ENCODE measurements at regions not wholly inside any gene's neighbourhood (a gene's known extent, or its start where the extent isn't known, plus 50 kb on each side); places are given as distances from the start of the nearest gene placed in this dataset.

- 61% methylated on average over 2 of the region's 2 CpGs for WGBS
These were observed 342.6 kb downstream of the GPM6A start for GRCh38 chr4:175469514-175469913.

GRCh38 chr4:175470131-175470530, 341.9 kb downstream of the GPM6A start:
- WGBS = 56% methylated on average over 1 of the region's 1 CpG
- DNase-seq (no peak), ATAC-seq (no peak)
- no peaks in the 10 kb centered on the region for H3K9me3 ChIP-seq (ENCODE audit: control insufficient read depth, low read length)
- intact Hi-C loops (cut with DNase I) = no loop called here
- no peaks in the 10 kb centered on the region for H3K4me1 ChIP-seq (ENCODE audit: control insufficient read depth, insufficient read depth, low read length)
- no peaks in the 10 kb centered on the region for H3K27me3 ChIP-seq (ENCODE audit: control insufficient read depth, insufficient read depth)
- no peak overlapping the region for H3K4me3 ChIP-seq (ENCODE audit: low read length)
- H3K27ac ChIP-seq (ENCODE audit: low read length) = no peak overlapping the region

More at GRCh38 chr4:175469514-175469913, 342.6 kb downstream of the GPM6A start:
- ATAC-seq (no peak), DNase-seq (no peak)
- H3K4me1 ChIP-seq (ENCODE audit: control insufficient read depth, insufficient read depth, low read length) = no peaks in the 10 kb centered on the region
- no peaks in the 10 kb centered on the region for H3K27me3 ChIP-seq (ENCODE audit: control insufficient read depth, insufficient read depth)
- no peaks in the 10 kb centered on the region for H3K9me3 ChIP-seq (ENCODE audit: control insufficient read depth, low read length)
- no peak overlapping the region for H3K4me3 ChIP-seq (ENCODE audit: low read length)
- H3K27ac ChIP-seq (ENCODE audit: low read length) = no peak overlapping the region
- intact Hi-C loops (cut with DNase I) = no loop called here

- ATAC-seq = no peak
- Histone ChIP-seq H3K27ac (ENCODE audit: low read length) (no peak overlapping the region), H3K4me3 (ENCODE audit: low read length) (no peak overlapping the region), H3K9me3 (ENCODE audit: control insufficient read depth, low read length) (no peaks in the 10 kb centered on the region), H3K4me1 (ENCODE audit: control insufficient read depth, insufficient read depth, low read length) (no peaks in the 10 kb centered on the region), H3K27me3 (ENCODE audit: control insufficient read depth, insufficient read depth) (no peaks in the 10 kb centered on the region)
- no peak for DNase-seq
- intact Hi-C loops (cut with DNase I) = no loop called here
- WGBS = 33% methylated on average over 2 of the region's 2 CpGs
These were observed 331.7 kb downstream of the GPM6A start for GRCh38 chr4:175480404-175480803.

GRCh38 chr4:175499735-175500352, 312.2 kb downstream of the GPM6A start:
- peak; percentile 18 to 50 for ATAC-seq
- Histone ChIP-seq H3K9me3 (ENCODE audit: control insufficient read depth, low read length) (no peaks in the 10 kb centered on the region), H3K4me1 (ENCODE audit: control insufficient read depth, insufficient read depth, low read length) (no peaks in the 10 kb centered on the region), H3K27me3 (ENCODE audit: control insufficient read depth, insufficient read depth) (no peaks in the 10 kb centered on the region), H3K27ac (ENCODE audit: low read length) (no peak overlapping the region), H3K4me3 (ENCODE audit: low read length) (no peak overlapping the region)
- WGBS = 90% methylated on average over 5 of the region's 5 CpGs
- DNase-seq = peak in 1 of 3 donors; percentile 44
- intact Hi-C loops (cut with DNase I) = no loop called here

GRCh38 chr4:175504318-175504717, 307.7 kb downstream of the GPM6A start:
- ATAC-seq = no peak
- no peak overlapping the region for H3K27ac ChIP-seq (ENCODE audit: low read length)

GRCh38 chr4:175509320-175509719, 302.7 kb downstream of the GPM6A start:
- 53% methylated on average over 2 of the region's 2 CpGs for WGBS
- ATAC-seq = no peak
- intact Hi-C loops (cut with DNase I) = no loop called here
- no peak for DNase-seq
- H3K4me3 ChIP-seq (ENCODE audit: low read length) = no peak overlapping the region
- H3K9me3 ChIP-seq (ENCODE audit: control insufficient read depth, low read length) = no peaks in the 10 kb centered on the region
- H3K27ac ChIP-seq (ENCODE audit: low read length) = no peak overlapping the region
- no peaks in the 10 kb centered on the region for H3K4me1 ChIP-seq (ENCODE audit: control insufficient read depth, insufficient read depth, low read length)
- no peaks in the 10 kb centered on the region for H3K27me3 ChIP-seq (ENCODE audit: control insufficient read depth, insufficient read depth)

More at GRCh38 chr4:175504318-175504717, 307.7 kb downstream of the GPM6A start:
- Histone ChIP-seq H3K27me3 (ENCODE audit: control insufficient read depth, insufficient read depth) (no peaks in the 10 kb centered on the region), H3K4me1 (ENCODE audit: control insufficient read depth, insufficient read depth, low read length) (no peaks in the 10 kb centered on the region), H3K4me3 (ENCODE audit: low read length) (no peak overlapping the region), H3K9me3 (ENCODE audit: control insufficient read depth, low read length) (no peaks in the 10 kb centered on the region)
- DNase-seq = no peak
- intact Hi-C loops (cut with DNase I) = no loop called here

GRCh38 chr4:175511861-175512260, 300.2 kb downstream of the GPM6A start:
- 85% methylated on average over 1 of the region's 1 CpG for WGBS
- H3K9me3 ChIP-seq (ENCODE audit: control insufficient read depth, low read length) = no peaks in the 10 kb centered on the region
- H3K4me3 ChIP-seq (ENCODE audit: low read length) = no peak overlapping the region
- intact Hi-C loops (cut with DNase I) = no loop called here
- no peak overlapping the region for H3K27ac ChIP-seq (ENCODE audit: low read length)
- DNase-seq (no peak), ATAC-seq (no peak)
- no peaks in the 10 kb centered on the region for H3K27me3 ChIP-seq (ENCODE audit: control insufficient read depth, insufficient read depth)
- H3K4me1 ChIP-seq (ENCODE audit: control insufficient read depth, insufficient read depth, low read length) = no peaks in the 10 kb centered on the region

- 79% methylated on average over 5 of the region's 5 CpGs for WGBS
- Histone ChIP-seq H3K27ac (ENCODE audit: low read length) (no peak overlapping the region), H3K4me1 (ENCODE audit: control insufficient read depth, insufficient read depth, low read length) (no peaks in the 10 kb centered on the region), H3K4me3 (ENCODE audit: low read length) (no peak overlapping the region), H3K27me3 (ENCODE audit: control insufficient read depth, insufficient read depth) (no peaks in the 10 kb centered on the region), H3K9me3 (ENCODE audit: control insufficient read depth, low read length) (no peaks in the 10 kb centered on the region)
- intact Hi-C loops (cut with DNase I) = no loop called here
- DNase-seq (no peak), ATAC-seq (no peak)
These were observed 297.9 kb downstream of the GPM6A start for GRCh38 chr4:175514174-175514573.

- H3K27ac ChIP-seq (ENCODE audit: low read length) = no peak overlapping the region
- H3K9me3 ChIP-seq (ENCODE audit: control insufficient read depth, low read length) = no peaks in the 10 kb centered on the region
- H3K27me3 ChIP-seq (ENCODE audit: control insufficient read depth, insufficient read depth) = no peaks in the 10 kb centered on the region
- H3K4me3 ChIP-seq (ENCODE audit: low read length) = no peak overlapping the region
- H3K4me1 ChIP-seq (ENCODE audit: control insufficient read depth, insufficient read depth, low read length) = no peaks in the 10 kb centered on the region
- intact Hi-C loops (cut with DNase I) = no loop called here
- no peak for DNase-seq
- no peak for ATAC-seq
- WGBS = 71% methylated on average over 3 of the region's 3 CpGs
These were observed 281.4 kb downstream of the GPM6A start for GRCh38 chr4:175530655-175531054.

- no peak overlapping the region for H3K27ac ChIP-seq (ENCODE audit: low read length)
- H3K9me3 ChIP-seq (ENCODE audit: control insufficient read depth, low read length) = no peaks in the 10 kb centered on the region
- WGBS = 81% methylated on average over 4 of the region's 4 CpGs
- H3K4me1 ChIP-seq (ENCODE audit: control insufficient read depth, insufficient read depth, low read length) = no peaks in the 10 kb centered on the region
- no peaks in the 10 kb centered on the region for H3K27me3 ChIP-seq (ENCODE audit: control insufficient read depth, insufficient read depth)
- DNase-seq (no peak), ATAC-seq (no peak)
- no peak overlapping the region for H3K4me3 ChIP-seq (ENCODE audit: low read length)
- intact Hi-C loops (cut with DNase I) = no loop called here
These were observed 280.5 kb downstream of the GPM6A start for GRCh38 chr4:175531405-175532091.

- intact Hi-C loops (cut with DNase I) = loop anchor here in 1 of 4 donors (5.0 kb wide), 1 partner anchor 770 kb away; no protein-coding TSS in a partner anchor
- Histone ChIP-seq H3K4me3 (ENCODE audit: low read length) (no peak overlapping the region), H3K27ac (ENCODE audit: low read length) (no peak overlapping the region), H3K27me3 (ENCODE audit: control insufficient read depth, insufficient read depth) (no peaks in the 10 kb centered on the region), H3K9me3 (ENCODE audit: control insufficient read depth, low read length) (no peaks in the 10 kb centered on the region), H3K4me1 (ENCODE audit: control insufficient read depth, insufficient read depth, low read length) (no peaks in the 10 kb centered on the region)
- 30% methylated on average over 6 of the region's 6 CpGs for WGBS
- DNase-seq (no peak), ATAC-seq (no peak)
These were observed 275.1 kb downstream of the GPM6A start for GRCh38 chr4:175536852-175537453.
